Liver (tissue), 7 donors: ENCODE measurements at regions not wholly inside any gene's neighbourhood (a gene's known extent, or its start where the extent isn't known, plus 50 kb on each side); places are given as distances from the start of the nearest gene placed in this dataset.

ENCODE experiments used
- DNase-seq: peaks from one replicate; pipeline ENCODE4 v3.0.0-alpha.2; 2017; ENCODE audit warnings: low spot score
- H3K27ac ChIP-seq, 2 donors: one replicate each; pipeline ENCODE4 v1.7.0; 2013; ENCODE audit warnings: inconsistent platforms in 2 of 2, low read length in 2 of 2, control low read depth in 1 of 2, low read depth in 1 of 2, mild to moderate bottlenecking in 1 of 2
- H3K27me3 ChIP-seq, 4 donors: one replicate each; pipeline versions ENCODE4 v1.6.1 to v1.7.0; 2013; ENCODE audit warnings: low read length in 3 of 4, inconsistent platforms in 1 of 4, mild to moderate bottlenecking in 1 of 4, moderate library complexity in 1 of 4; ENCODE audit not compliant: control insufficient read depth in 4 of 4, insufficient read depth in 4 of 4
- H3K36me3 ChIP-seq, 4 donors: one replicate each; pipeline versions ENCODE4 v1.6.1 to v1.7.0; 2013; ENCODE audit warnings: low read length in 3 of 4, mild to moderate bottlenecking in 3 of 4, low read depth in 1 of 4, moderate library complexity in 1 of 4; ENCODE audit not compliant: control insufficient read depth in 4 of 4, insufficient read depth in 3 of 4
- H3K4me1 ChIP-seq, 4 donors: one replicate each; pipeline versions ENCODE4 v1.6.1 to v1.7.0; 2013; ENCODE audit warnings: low read length in 3 of 4, mild to moderate bottlenecking in 3 of 4, moderate library complexity in 1 of 4; ENCODE audit not compliant: control insufficient read depth in 4 of 4, insufficient read depth in 4 of 4
- H3K4me3 ChIP-seq, 3 donors: one replicate each; pipeline versions ENCODE4 v1.6.1 to v1.7.0; 2013; ENCODE audit warnings: low read length in 3 of 3, control low read depth in 1 of 3, low read depth in 1 of 3, mild to moderate bottlenecking in 1 of 3
- H3K9ac ChIP-seq, 2 donors: one replicate each; pipeline ENCODE4 v1.7.0; 2013; ENCODE audit warnings: low read length in 2 of 2, mild to moderate bottlenecking in 2 of 2, moderate library complexity in 2 of 2, control low read depth in 1 of 2, low read depth in 1 of 2
- H3K9me3 ChIP-seq, 4 donors: one replicate each; pipeline versions ENCODE4 v1.6.1 to v1.7.0; 2013; ENCODE audit warnings: low read length in 3 of 4; ENCODE audit not compliant: control insufficient read depth in 4 of 4
- ATF3 ChIP-seq: IDR thresholded peaks from 2 replicates; pipeline ENCODE4 v1.6.1; 2016; ENCODE audit warnings: antibody characterized with exemption
- EGR1 ChIP-seq, 2 donors: IDR thresholded peaks; 2 replicates each; pipeline ENCODE4 v1.6.1; 2016 to 2018; ENCODE audit warnings: antibody characterized with exemption in 2 of 2, low read depth in 2 of 2
- FOXA1 ChIP-seq: IDR thresholded peaks from 2 replicates; pipeline ENCODE4 v1.6.1; 2016; ENCODE audit warnings: antibody characterized with exemption
- FOXA2 ChIP-seq: IDR thresholded peaks from 2 replicates; pipeline ENCODE4 v1.6.1; 2016; ENCODE audit warnings: antibody characterized with exemption
- GABPA ChIP-seq, 2 donors: IDR thresholded peaks in 1 of 2; conservative IDR thresholded peaks in 1 of 2; 2 replicates each; pipeline ENCODE4 v1.6.1; 2016; ENCODE audit warnings: antibody characterized with exemption in 2 of 2, mild to moderate bottlenecking in 1 of 2, moderate library complexity in 1 of 2
- HNF4A ChIP-seq, 2 donors: conservative IDR thresholded peaks; 2 replicates each; pipeline ENCODE4 v1.6.1; 2016; ENCODE audit warnings: antibody characterized with exemption in 2 of 2, mild to moderate bottlenecking in 2 of 2
- HNF4G ChIP-seq: IDR thresholded peaks from 2 replicates; pipeline ENCODE4 v1.6.1; 2016; ENCODE audit warnings: antibody characterized with exemption
- JUND ChIP-seq, 2 donors: IDR thresholded peaks; 2 replicates each; pipeline ENCODE4 v1.6.1; 2016; ENCODE audit warnings: antibody characterized with exemption in 2 of 2
- MAX ChIP-seq: IDR thresholded peaks from 2 replicates; pipeline ENCODE4 v1.6.1; 2016; ENCODE audit warnings: antibody characterized with exemption
- NR2F2 ChIP-seq: IDR thresholded peaks from 2 replicates; pipeline ENCODE4 v1.6.1; 2016; ENCODE audit warnings: antibody characterized with exemption
- RAD21 ChIP-seq, 2 donors: IDR thresholded peaks; 2 replicates each; pipeline ENCODE4 v1.6.1; 2016; ENCODE audit warnings: antibody characterized with exemption in 2 of 2, mild to moderate bottlenecking in 2 of 2
- REST ChIP-seq: IDR thresholded peaks from 2 replicates; pipeline ENCODE4 v1.6.1; 2016; ENCODE audit warnings: antibody characterized with exemption, mild to moderate bottlenecking
- RXRA ChIP-seq, 2 donors: IDR thresholded peaks; 2 replicates each; pipeline ENCODE4 v1.6.1; 2017 to 2018; ENCODE audit warnings: antibody characterized with exemption in 2 of 2, mild to moderate bottlenecking in 1 of 2
- SP1 ChIP-seq: IDR thresholded peaks from 2 replicates; pipeline ENCODE4 v1.6.1; 2018; ENCODE audit warnings: antibody characterized with exemption, mild to moderate bottlenecking
- TAF1 ChIP-seq: conservative IDR thresholded peaks from 2 replicates; pipeline ENCODE4 v1.6.1; 2016; ENCODE audit warnings: antibody characterized with exemption, mild to moderate bottlenecking
- YY1 ChIP-seq: IDR thresholded peaks from 2 replicates; pipeline ENCODE4 v1.6.1; 2016; ENCODE audit warnings: antibody characterized with exemption, mild to moderate bottlenecking
- ZBTB33 ChIP-seq: IDR thresholded peaks from 2 replicates; pipeline ENCODE4 v1.6.1; 2016; ENCODE audit warnings: antibody characterized with exemption
- whole genome bisulfite sequencing: extraction: QIAGEN DNeasy Blood & Tissue Kit; methylation state at CpG from one replicate; pipeline ENCODE4 v1.1.7; 2013; 5-methylcytosine and 5-hydroxymethylcytosine counted together
- donor health status: healthy.
- donor health status: healthy.
- donor health status: healthy.
- donor health status: healthy.

- Histone ChIP-seq H3K9me3 (no peaks in the 10 kb centered on the region), H3K36me3 (no peaks in the 10 kb centered on the region), H3K9ac (no peak overlapping the region), H3K27ac (no peak overlapping the region), H3K4me1 (no peaks in the 10 kb centered on the region), H3K4me3 (no peak overlapping the region), H3K27me3 (no peaks in the 10 kb centered on the region)
- 70% methylated on average over 4 of the region's 4 CpGs for WGBS
- no peak for DNase-seq
- TF ChIP-seq RXRA (IDR thresholded peaks at IDR 0.05) (no peak), FOXA1 (no peak), JUND (IDR thresholded peaks at IDR 0.05) (no peak), YY1 (no peak)
These were observed 223.5 kb upstream of the SYT10 start for GRCh38 chr12:33663000-33663654.

GRCh38 chr12:33669349-33669748, 229.7 kb upstream of the SYT10 start:
- no peaks in the 10 kb centered on the region for H3K27me3 ChIP-seq
- no peaks in the 10 kb centered on the region for H3K4me1 ChIP-seq
- no peak for DNase-seq
- TF ChIP-seq FOXA1 = no peak
- no peak for TF ChIP-seq FOXA2
- no peak for TF ChIP-seq ZBTB33
- TF ChIP-seq RXRA (IDR thresholded peaks at IDR 0.05) = no peak
- TF ChIP-seq JUND (IDR thresholded peaks at IDR 0.05) = no peak
- TF ChIP-seq MAX = no peak
- TF ChIP-seq GABPA (IDR thresholded peaks at IDR 0.05 in 1 of 2, conservative IDR thresholded peaks at IDR 0.05 in 1 of 2) = no peak
- TF ChIP-seq HNF4G = no peak
- no peak for TF ChIP-seq REST
- TF ChIP-seq EGR1 (IDR thresholded peaks at IDR 0.05; ENCODE audit: low read depth in 2 of 2) = no peak
- no peak for TF ChIP-seq HNF4A (conservative IDR thresholded peaks at IDR 0.05)
- TF ChIP-seq TAF1 = no peak
- H3K27ac ChIP-seq = no peak overlapping the region
- WGBS = 39% methylated on average over 2 of the region's 2 CpGs
- no peak overlapping the region for H3K4me3 ChIP-seq
- H3K9me3 ChIP-seq = no peaks in the 10 kb centered on the region
- H3K9ac ChIP-seq = no peak overlapping the region
- H3K36me3 ChIP-seq = no peaks in the 10 kb centered on the region

GRCh38 chr12:33670284-33670683, 230.7 kb upstream of the SYT10 start:
- Histone ChIP-seq H3K27ac (no peak overlapping the region), H3K4me1 (no peaks in the 10 kb centered on the region), H3K27me3 (no peaks in the 10 kb centered on the region), H3K4me3 (no peak overlapping the region), H3K9ac (no peak overlapping the region), H3K36me3 (no peaks in the 10 kb centered on the region), H3K9me3 (no peaks in the 10 kb centered on the region)
- WGBS = 44% methylated on average over 5 of the region's 5 CpGs
- no peak for DNase-seq
- TF ChIP-seq RAD21 (IDR thresholded peaks at IDR 0.05) (no peak), ATF3 (no peak), EGR1 (IDR thresholded peaks at IDR 0.05; ENCODE audit: low read depth in 2 of 2) (no peak), RXRA (IDR thresholded peaks at IDR 0.05) (no peak), SP1 (no peak), GABPA (IDR thresholded peaks at IDR 0.05 in 1 of 2, conservative IDR thresholded peaks at IDR 0.05 in 1 of 2) (no peak), HNF4A (conservative IDR thresholded peaks at IDR 0.05) (no peak), HNF4G (no peak), TAF1 (no peak), JUND (IDR thresholded peaks at IDR 0.05) (no peak), FOXA2 (no peak), FOXA1 (no peak), NR2F2 (no peak), REST (no peak)
